SK-N-SH (cell line): ENCODE measurements at regions not wholly inside any gene's neighbourhood (a gene's known extent, or its start where the extent isn't known, plus 50 kb on each side); places are given as distances from the start of the nearest gene placed in this dataset.

Experiments used
- CTCF ChIA-PET: fragments of 300-600, 350-600 bp; formaldehyde crosslinking; extraction: SDS; loops from one replicate; lab custom pipeline; 2021; lab: Yijun Ruan, JAX
- POLR2A ChIA-PET: fragments of 350-600 bp; sonication (Branson Sonifier 250); formaldehyde crosslinking; extraction: SDS; loops from one replicate; lab custom pipeline; 2020; ENCODE audit warnings: antibody characterized with exemption, inconsistent platforms; lab: Yijun Ruan, JAX
- DNase-seq: peaks from one replicate; pipeline ENCODE4 v3.0.0; 2012
- H2AFZ ChIP-seq: fragments of 200-600 bp; sonication (generic); 2 replicates; pipeline ENCODE4 v1.8.1; 2016; ENCODE audit warnings: antibody characterized with exemption, mild to moderate bottlenecking, low read depth
- H3F3A ChIP-seq: fragments of 200-600 bp; sonication (generic); replicated peaks from 2 replicates; pipeline ENCODE3; 2016; ENCODE audit warnings: antibody characterized with exemption, mild to moderate bottlenecking; ENCODE audit not compliant: insufficient read depth
- H3K27ac ChIP-seq, 2 experiments: fragments of 200-500 bp in 1 of 2; fragments of 200-600 bp in 1 of 2; sonication (Bioruptor generic) in 1 of 2; sonication (generic), shearing (Covaris generic) in 1 of 2; 2 replicates each; pipeline versions ENCODE4 v1.5.1 to v1.6.1; 2014 to 2016; ENCODE audit warnings: low read depth in 2 of 2, inconsistent platforms in 1 of 2, low read length in 1 of 2, mild to moderate bottlenecking in 1 of 2, mixed read lengths in 1 of 2
- H3K27me3 ChIP-seq: fragments of 200-600 bp; sonication (generic), shearing (Covaris generic); 2 replicates; pipeline ENCODE4 v1.6.1; 2016; ENCODE audit warnings: mixed run types; ENCODE audit not compliant: insufficient read depth
- H3K36me3 ChIP-seq, 2 experiments: fragments of 200-500 bp in 1 of 2; fragments of 200-600 bp in 1 of 2; sonication (Bioruptor generic) in 1 of 2; sonication (generic) in 1 of 2; replicated peaks in 1 of 2; 2 replicates each; pipeline versions ENCODE3 to v1.5.1; 2014 to 2016; ENCODE audit warnings: low read length in 1 of 2, mild to moderate bottlenecking in 1 of 2; ENCODE audit not compliant: insufficient read depth in 2 of 2, control insufficient read depth in 1 of 2
- H3K4me1 ChIP-seq, 2 experiments: fragments of 200-500 bp in 1 of 2; fragments of 200-600 bp in 1 of 2; sonication (Bioruptor generic) in 1 of 2; sonication (generic), shearing (Covaris generic) in 1 of 2; 2 replicates each; pipeline versions ENCODE4 v1.5.1 to v1.6.1; 2014 to 2016; ENCODE audit warnings: low read depth in 1 of 2, low read length in 1 of 2, mixed run types in 1 of 2; ENCODE audit not compliant: insufficient read depth in 2 of 2, control insufficient read depth in 1 of 2
- H3K4me2 ChIP-seq: fragments of 200-600 bp; sonication (generic), shearing (Covaris generic); 2 replicates; pipeline ENCODE4 v1.6.1; 2017; ENCODE audit warnings: mixed run types
- H3K4me3 ChIP-seq, 2 experiments: fragments of 200-500 bp in 1 of 2; fragments of 200-600 bp in 1 of 2; sonication (Bioruptor generic) in 1 of 2; sonication (generic), shearing (Covaris generic) in 1 of 2; 2 replicates each; pipeline versions ENCODE4 v1.5.1 to v1.8.1; 2014 to 2016; ENCODE audit warnings: low read depth in 2 of 2, inconsistent platforms in 1 of 2, low read length in 1 of 2, mild to moderate bottlenecking in 1 of 2, mixed read lengths in 1 of 2, moderate library complexity in 1 of 2
- H3K79me2 ChIP-seq: fragments of 200-600 bp; sonication (generic); 2 replicates; pipeline ENCODE4 v1.8.1; 2017; ENCODE audit warnings: mild to moderate bottlenecking; ENCODE audit not compliant: insufficient read depth
- H3K9ac ChIP-seq: fragments of 200-600 bp; sonication (generic); 2 replicates; pipeline ENCODE4 v1.6.1; 2017; ENCODE audit warnings: mixed run types
- H3K9me2 ChIP-seq: fragments of 200-600 bp; sonication (generic); 2 replicates; pipeline ENCODE4 v1.6.1; 2017; ENCODE audit warnings: mixed run types
- H3K9me3 ChIP-seq: fragments of 200-600 bp; sonication (generic); 2 replicates; pipeline ENCODE4 v1.6.1; 2017; ENCODE audit warnings: mixed run types, mild to moderate bottlenecking, moderate library complexity
- H4K20me1 ChIP-seq: fragments of 200-600 bp; sonication (generic); 2 replicates; pipeline ENCODE4 v1.6.1; 2017; ENCODE audit warnings: mild to moderate bottlenecking, mixed run types; ENCODE audit not compliant: insufficient read depth
- CHD2 ChIP-seq: fragments of 150-350 bp; IDR thresholded peaks from 2 replicates; pipeline ENCODE4 v1.6.1; 2018; ENCODE audit warnings: low read length; ENCODE audit not compliant: partially characterized antibody
- ELF1 ChIP-seq: IDR thresholded peaks from 2 replicates; pipeline ENCODE4 v1.4.0; 2012
- EP300 ChIP-seq, 2 experiments: IDR thresholded peaks; 2 replicates each; pipeline versions ENCODE4 v1.4.0 to v1.6.1; 2012; ENCODE audit warnings: borderline replicate concordance in 1 of 2, low read depth in 1 of 2, low read length in 1 of 2
- FOXM1 ChIP-seq: IDR thresholded peaks from 2 replicates; pipeline ENCODE4 v1.4.0; 2012; ENCODE audit warnings: low read depth, mild to moderate bottlenecking
- GABPA ChIP-seq: IDR thresholded peaks from 2 replicates; pipeline ENCODE4 v1.4.0; 2012; ENCODE audit warnings: low read depth, mild to moderate bottlenecking
- MEF2A ChIP-seq: IDR thresholded peaks from 2 replicates; pipeline ENCODE4 v1.4.0; 2012; ENCODE audit warnings: low read depth, borderline replicate concordance
- MXI1 ChIP-seq: IDR thresholded peaks from 2 replicates; pipeline ENCODE4 v1.6.1; 2012; ENCODE audit warnings: mild to moderate bottlenecking, low read depth, low read length, improper control_type of control experiment
- NFIC ChIP-seq: IDR thresholded peaks from 2 replicates; pipeline ENCODE4 v1.4.0; 2012; ENCODE audit warnings: borderline replicate concordance
- NRF1 ChIP-seq: IDR thresholded peaks from 2 replicates; pipeline ENCODE4 v1.6.1; 2012; ENCODE audit warnings: low read depth, mild to moderate bottlenecking, low read length
- RAD21 ChIP-seq: IDR thresholded peaks from 2 replicates; pipeline ENCODE4 v1.6.1; 2012; ENCODE audit warnings: mild to moderate bottlenecking, low read length
- REST ChIP-seq: IDR thresholded peaks from 2 replicates; pipeline ENCODE4 v1.6.1; 2012; ENCODE audit warnings: mild to moderate bottlenecking, low read depth, low read length, moderate library complexity
- RFX5 ChIP-seq: IDR thresholded peaks from 2 replicates; pipeline ENCODE4 v1.6.1; 2012; ENCODE audit warnings: mild to moderate bottlenecking, improper control_type of control experiment, low read length
- RXRA ChIP-seq: IDR thresholded peaks from 2 replicates; pipeline ENCODE4 v1.4.0; 2012; ENCODE audit warnings: low read depth, mild to moderate bottlenecking, borderline replicate concordance
- SIN3A ChIP-seq: IDR thresholded peaks from 2 replicates; pipeline ENCODE4 v1.6.1; 2012; ENCODE audit warnings: low read depth, mild to moderate bottlenecking, low read length, moderate library complexity, borderline replicate concordance
- SMC3 ChIP-seq: IDR thresholded peaks from 2 replicates; pipeline ENCODE4 v1.6.1; 2012; ENCODE audit warnings: low read depth, low read length, improper control_type of control experiment
- TAF1 ChIP-seq: IDR thresholded peaks from 2 replicates; pipeline ENCODE4 v1.6.1; 2012; ENCODE audit warnings: low read depth, mild to moderate bottlenecking, low read length, moderate library complexity, borderline replicate concordance
- TCF12 ChIP-seq: IDR thresholded peaks from 2 replicates; pipeline ENCODE4 v1.4.0; 2012
- TEAD4 ChIP-seq: IDR thresholded peaks from 2 replicates; pipeline ENCODE4 v1.4.0; 2012; ENCODE audit warnings: mild to moderate bottlenecking, borderline replicate concordance; ENCODE audit not compliant: insufficient read depth
- YY1 ChIP-seq: IDR thresholded peaks from 2 replicates; pipeline ENCODE4 v1.4.0; 2012; ENCODE audit warnings: low read depth, mild to moderate bottlenecking
- WGBS: methylation state at CpG from one replicate; pipeline ENCODE4 v1.1.6; 2017; ENCODE audit warnings: low lambda C conversion rate; 5-methylcytosine and 5-hydroxymethylcytosine counted together
- TF ChIP-seq, protein P1 (sequence below): IDR thresholded peaks from 2 replicates; pipeline ENCODE4 v1.4.0; 2012; ENCODE audit warnings: low read depth, borderline replicate concordance
- TF ChIP-seq, protein P2 (sequence below): fragments of 150-350 bp; IDR thresholded peaks from 2 replicates; pipeline ENCODE4 v1.6.1; 2017; ENCODE audit warnings: antibody characterized with exemption, low read length, low read depth, borderline replicate concordance

DNA sequence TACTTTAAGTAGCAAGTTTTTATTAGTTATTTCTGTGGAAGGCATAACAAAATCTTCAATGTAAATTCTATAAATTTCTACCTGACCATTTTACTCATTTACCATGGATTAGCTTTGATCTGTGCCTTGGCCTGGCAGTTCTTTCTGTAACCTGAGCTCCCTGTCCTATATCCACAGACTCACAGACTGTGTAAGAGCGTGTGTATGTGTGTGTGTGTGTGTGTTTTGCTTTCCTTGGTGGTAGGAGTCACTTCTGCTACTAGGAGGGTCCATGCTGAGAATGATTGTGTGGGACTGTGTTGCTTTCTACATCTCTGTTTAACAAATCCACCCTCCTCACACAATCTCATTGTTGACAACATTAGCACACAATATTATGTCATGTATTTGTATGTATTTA, 221.2 kb upstream of the PELI2 start (continued):
- TF ChIP-seq, protein P1, sequence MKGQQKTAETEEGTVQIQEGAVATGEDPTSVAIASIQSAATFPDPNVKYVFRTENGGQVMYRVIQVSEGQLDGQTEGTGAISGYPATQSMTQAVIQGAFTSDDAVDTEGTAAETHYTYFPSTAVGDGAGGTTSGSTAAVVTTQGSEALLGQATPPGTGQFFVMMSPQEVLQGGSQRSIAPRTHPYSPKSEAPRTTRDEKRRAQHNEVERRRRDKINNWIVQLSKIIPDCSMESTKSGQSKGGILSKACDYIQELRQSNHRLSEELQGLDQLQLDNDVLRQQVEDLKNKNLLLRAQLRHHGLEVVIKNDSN, result no peak
- TF ChIP-seq YY1 (no peak), NFIC (no peak), RXRA (no peak), FOXM1 (no peak)

DNA sequence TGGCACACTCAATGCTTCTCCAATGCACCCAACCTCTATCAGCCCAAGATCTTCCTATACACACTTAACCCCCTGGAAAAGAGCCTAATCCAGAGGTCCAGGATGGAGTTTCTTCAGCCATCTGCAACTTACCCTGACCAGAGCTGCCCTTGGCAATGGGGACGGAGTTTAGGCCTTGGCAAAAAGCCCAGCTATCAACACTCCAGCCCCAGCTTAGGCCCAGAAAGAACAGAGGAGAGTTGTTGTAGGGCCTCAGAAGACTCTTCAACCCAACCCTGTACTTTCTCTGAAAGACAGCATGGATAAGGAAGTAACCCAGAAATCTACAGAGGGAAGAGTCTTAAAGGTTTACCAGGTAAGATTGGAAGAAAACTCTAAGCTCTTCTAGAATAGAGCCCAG, 219.3 kb upstream of the PELI2 start:
- Histone ChIP-seq H3K4me1 (no peaks in the 10 kb centered on the region), H3F3A (no peaks in the 10 kb centered on the region), H3K79me2 (no peaks in the 10 kb centered on the region), H3K27me3 (peaks cover 7% of the 10 kb centered on the region; the same call in 1 of the 2 replicates), H2AFZ (no peak overlapping the region), H4K20me1 (no peaks in the 10 kb centered on the region), H3K4me2 (no peak overlapping the region), H3K27ac (no peak overlapping the region), H3K9me2 (no peaks in the 10 kb centered on the region), H3K4me3 (no peak overlapping the region), H3K36me3 (no peaks in the 10 kb centered on the region), H3K9me3 (no peaks in the 10 kb centered on the region), H3K9ac (no peak overlapping the region)
- CTCF ChIA-PET, result no interaction called here
- DNase-seq, result no peak
- WGBS, result 13% methylated on average over 1 of the region's 1 CpG
- POLR2A ChIA-PET, result no interaction called here
- TF ChIP-seq TEAD4 (no peak), RAD21 (no peak), GABPA (no peak), TAF1 (no peak), RXRA (no peak), REST (no peak), NRF1 (no peak)
- TF ChIP-seq, protein P2, sequence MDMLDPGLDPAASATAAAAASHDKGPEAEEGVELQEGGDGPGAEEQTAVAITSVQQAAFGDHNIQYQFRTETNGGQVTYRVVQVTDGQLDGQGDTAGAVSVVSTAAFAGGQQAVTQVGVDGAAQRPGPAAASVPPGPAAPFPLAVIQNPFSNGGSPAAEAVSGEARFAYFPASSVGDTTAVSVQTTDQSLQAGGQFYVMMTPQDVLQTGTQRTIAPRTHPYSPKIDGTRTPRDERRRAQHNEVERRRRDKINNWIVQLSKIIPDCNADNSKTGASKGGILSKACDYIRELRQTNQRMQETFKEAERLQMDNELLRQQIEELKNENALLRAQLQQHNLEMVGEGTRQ, result no peak

- Histone ChIP-seq H3K36me3 (no peaks in the 10 kb centered on the region), H3K9me2 (no peaks in the 10 kb centered on the region), H3K79me2 (no peaks in the 10 kb centered on the region), H3F3A (no peaks in the 10 kb centered on the region), H3K27ac (no peak overlapping the region), H2AFZ (no peak overlapping the region), H3K4me3 (no peak overlapping the region), H3K27me3 (peaks cover 6% of the 10 kb centered on the region; the same call in 1 of the 2 replicates), H3K4me2 (no peak overlapping the region), H3K9ac (no peak overlapping the region), H3K4me1 (no peaks in the 10 kb centered on the region), H4K20me1 (no peaks in the 10 kb centered on the region), H3K9me3 (no peaks in the 10 kb centered on the region)
- no peak for DNase-seq
- ChIA-PET CTCF (no interaction called here), POLR2A (no interaction called here)
- 10% methylated on average over 4 of the region's 4 CpGs for WGBS
- TF ChIP-seq MXI1 (no peak), SMC3 (no peak), FOXM1 (no peak), TCF12 (no peak), EP300 (IDR thresholded peaks at IDR 0.05; ENCODE audit: borderline replicate concordance in 1 of 2, low read depth in 1 of 2, low read length in 1 of 2) (no peak), SIN3A (no peak), MEF2A (no peak), TEAD4 (no peak), NRF1 (no peak), CHD2 (no peak), NFIC (no peak), TAF1 (no peak), ELF1 (no peak), RFX5 (no peak)
- TF ChIP-seq, protein P2, result no peak
Observed at GRCh38 chr14:55899531-55899930, 218.7 kb upstream of the PELI2 start.
